ENCODE measurements at regions not wholly inside any gene's neighbourhood (a gene's known extent, or its start where the extent isn't known, plus 50 kb on each side); places are given as distances from the start of the nearest gene placed in this dataset.

GRCh38 chr11:115873813-115874212 lies 369.6 kb upstream of the CADM1 start:
- TF ChIP-seq CTCF (IDR thresholded peaks at IDR 0.05) (no peak), POLR2A (IDR thresholded peaks at IDR 0.05) (no peak)
